DMS79 treated with DMSO at 0.1 percent for 48 hours (cell line): ENCODE measurements at regions not wholly inside any gene's neighbourhood (a gene's known extent, or its start where the extent isn't known, plus 50 kb on each side); places are given as distances from the start of the nearest gene placed in this dataset.
"Not testable (repeated sequence)": the region's sequence is repeated elsewhere in the genome, so short reads cannot be mapped to it uniquely, and the experiment has no call there.

ENCODE experiments used
- DNase-seq: peaks from one replicate; lab custom pipeline; 2025; lab: John Stamatoyannopoulos, UW

DNA sequence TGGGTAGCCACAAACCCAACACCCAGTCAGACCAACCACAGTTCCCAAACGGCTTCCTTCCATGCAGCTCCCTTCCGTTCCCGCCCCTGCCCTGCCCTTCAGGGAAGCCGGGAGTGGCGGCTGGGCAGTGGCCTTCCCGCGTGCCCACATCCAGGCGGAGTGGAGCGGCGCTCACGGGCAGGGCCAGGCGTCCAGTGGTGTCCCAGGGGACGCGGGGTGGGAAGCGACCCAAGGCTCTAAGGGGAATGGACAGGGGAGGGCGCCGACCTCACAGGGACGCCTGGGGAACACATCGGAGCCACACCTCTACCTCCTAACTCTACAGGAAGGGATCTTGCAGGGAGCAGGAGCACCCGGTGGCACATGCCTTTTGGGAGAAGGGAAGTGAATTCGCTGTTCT, 225.9 kb upstream of the MGAT5 start:
- DNase-seq: no peak

DNA sequence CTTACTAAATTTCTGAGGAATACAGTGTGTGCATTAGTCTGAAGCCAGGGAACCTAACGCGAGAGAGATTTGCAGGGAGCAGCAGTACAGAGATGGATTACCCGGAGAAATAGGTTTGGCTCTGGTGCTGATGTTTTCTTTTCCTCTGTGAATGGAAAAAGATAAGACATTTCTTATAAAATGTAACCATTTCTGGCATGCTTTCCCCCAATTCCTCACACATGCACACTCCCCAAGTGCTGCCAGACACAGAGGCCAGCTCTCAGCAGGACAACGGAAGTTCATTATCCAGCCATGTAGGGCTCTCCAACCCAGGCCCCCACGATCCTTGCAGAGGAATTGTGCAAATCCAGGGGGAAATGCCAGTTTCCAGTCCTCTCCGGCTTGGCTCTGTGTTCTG, 224.5 kb upstream of the MGAT5 start:
- DNase-seq: no peak

DNA sequence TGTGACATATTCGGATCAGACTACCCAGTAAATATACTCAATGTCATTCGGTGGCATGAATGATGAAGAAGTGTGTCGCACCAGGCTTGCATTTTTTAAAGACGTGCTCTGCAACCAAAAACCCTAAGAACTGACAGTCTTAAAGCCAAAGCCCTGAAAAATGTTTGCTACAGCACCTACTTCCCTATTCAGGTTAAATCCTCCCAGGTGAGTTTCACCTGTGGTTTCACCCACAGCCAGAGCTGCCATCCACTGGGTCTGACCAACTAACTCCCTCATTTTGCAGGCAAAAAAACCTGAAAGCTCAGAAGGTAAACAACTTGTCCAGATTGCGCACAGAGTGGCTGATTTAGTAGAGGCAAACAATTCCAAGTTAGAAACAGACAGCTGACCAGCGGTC, 222.3 kb upstream of the MGAT5 start:
- no peak for DNase-seq

DNA sequence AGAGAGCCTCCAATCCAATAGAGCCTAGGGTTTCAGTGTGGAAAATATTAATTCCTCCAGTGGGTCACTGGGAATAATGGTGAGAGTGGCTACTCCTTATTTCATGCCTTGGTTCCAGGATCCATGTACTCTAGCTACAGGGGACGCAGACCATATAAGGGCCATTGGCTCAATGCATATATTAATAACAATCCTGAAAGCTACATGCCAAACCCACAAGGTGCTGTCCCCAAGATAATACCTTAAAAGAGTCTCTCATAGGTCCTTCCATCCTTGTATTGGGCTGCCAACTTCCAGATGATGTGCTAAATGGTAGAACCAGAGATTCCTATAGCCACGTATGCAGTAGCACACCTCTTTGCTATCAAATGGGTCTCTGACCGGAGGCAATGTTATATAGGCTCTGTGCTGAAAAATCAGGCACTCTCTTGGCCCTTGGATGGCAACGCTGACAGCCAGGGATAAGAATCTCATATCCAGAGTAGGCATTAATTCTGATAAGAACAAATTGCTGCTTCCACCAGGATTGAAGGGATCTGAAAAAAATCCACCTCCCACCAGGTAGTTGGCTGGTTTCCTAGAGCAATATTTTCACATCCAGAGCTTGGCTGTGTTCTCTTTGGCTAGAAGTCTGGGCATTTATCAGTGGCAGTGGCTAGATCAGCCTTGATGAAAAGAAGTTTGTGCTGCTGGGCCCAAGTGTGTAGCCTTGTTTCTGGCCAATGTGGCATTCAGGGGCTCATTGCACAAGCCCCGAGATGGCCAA, 218.1 kb upstream of the MGAT5 start:
- DNase-seq: no peak

DNA sequence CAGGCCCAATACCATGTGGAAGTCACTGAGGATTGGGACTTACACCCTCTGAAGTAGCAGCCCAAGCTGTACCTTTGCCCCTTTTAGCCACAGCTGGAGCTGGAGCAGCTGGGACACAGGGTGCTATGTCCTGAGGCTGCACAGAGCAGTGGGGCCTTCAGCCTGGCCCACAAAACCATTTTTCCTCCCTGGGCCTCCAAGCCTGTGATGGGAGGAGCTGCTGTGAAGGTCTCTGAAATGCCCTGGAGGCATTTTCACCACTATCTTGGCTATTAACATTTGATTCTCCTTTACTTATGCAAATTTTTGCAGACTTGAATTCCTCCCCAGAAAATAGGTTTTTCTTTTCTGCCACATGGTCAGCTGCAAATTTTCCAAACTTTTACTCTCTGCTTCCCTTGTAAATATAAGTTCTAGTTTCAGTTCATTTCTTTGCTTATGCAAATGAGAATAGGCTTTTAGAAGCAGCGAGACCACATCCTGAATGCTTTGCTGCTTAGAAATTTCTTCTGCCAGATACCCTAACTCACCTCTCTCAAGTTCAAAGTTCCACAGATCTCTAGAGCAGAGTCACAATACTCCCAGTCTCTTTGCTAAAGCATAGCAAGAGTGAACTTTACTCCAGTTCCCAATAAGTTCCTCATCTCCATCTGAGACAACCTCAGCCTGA, 213.8 kb upstream of the MGAT5 start:
- DNase-seq: no peak

DNA sequence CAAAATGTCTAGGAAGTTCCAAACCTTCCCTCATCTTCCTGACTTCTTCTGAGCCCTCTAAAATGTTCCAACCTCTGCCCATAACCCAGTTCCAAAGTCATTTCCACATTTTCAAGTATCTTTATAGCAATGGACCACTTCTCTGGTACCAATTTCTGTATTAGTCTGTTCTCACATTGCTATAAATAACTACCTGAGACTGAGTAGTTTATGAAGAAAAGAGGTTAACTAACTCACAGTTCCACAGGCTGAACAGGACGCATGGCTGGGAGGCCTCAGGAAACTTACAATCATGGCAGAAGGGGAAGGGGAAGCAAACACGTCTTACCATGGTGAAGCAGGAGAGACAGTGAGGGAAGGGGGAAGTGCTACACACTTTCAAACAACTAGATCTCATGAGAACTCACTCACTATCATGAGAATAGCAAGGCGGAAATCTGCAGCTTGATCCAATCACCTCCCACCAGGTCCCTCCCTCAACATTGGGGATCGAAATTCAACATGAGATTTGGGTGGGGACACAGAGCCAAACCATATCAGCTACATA, 213.2 kb upstream of the MGAT5 start:
- not testable (repeated sequence) for DNase-seq

DNA sequence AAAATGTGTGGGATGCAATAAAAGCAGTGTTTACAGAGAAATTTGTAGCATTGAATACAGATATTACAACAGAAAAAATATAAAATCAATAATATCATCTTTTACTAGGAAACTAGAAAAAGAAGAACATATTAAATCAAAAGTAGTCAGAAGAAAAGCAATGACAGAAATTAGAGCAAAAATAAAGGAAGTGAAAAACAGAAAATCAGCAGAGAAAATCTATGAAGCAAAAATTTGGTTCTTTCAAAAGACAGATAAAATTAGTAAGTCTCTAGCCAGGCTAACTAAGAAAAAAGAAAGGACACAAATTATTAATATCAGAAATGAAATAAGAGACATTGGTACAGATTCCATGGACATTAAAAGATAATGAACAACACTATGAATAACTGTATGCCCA, 212.0 kb upstream of the MGAT5 start:
- no peak for DNase-seq

DNA sequence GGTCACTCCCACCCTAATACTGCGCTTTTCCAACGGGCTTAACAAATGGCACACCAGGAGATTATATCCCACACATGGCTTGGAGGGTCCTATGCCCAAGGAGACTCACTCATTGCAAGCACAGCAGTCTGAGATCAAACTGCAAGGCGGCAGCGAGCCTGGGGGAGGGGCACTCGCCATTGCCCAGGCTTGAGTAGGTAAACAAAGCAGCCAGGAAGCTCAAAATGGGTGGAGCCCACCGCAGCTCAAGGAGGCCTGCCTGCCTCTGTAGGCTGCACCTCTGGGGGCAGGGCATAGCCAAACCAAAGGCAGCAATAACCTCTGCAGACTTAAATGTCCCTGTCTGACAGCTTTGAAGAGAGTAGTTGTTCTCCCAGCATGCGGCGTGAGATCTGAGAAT, 210.8 kb upstream of the MGAT5 start:
- not testable (repeated sequence) for DNase-seq

DNA sequence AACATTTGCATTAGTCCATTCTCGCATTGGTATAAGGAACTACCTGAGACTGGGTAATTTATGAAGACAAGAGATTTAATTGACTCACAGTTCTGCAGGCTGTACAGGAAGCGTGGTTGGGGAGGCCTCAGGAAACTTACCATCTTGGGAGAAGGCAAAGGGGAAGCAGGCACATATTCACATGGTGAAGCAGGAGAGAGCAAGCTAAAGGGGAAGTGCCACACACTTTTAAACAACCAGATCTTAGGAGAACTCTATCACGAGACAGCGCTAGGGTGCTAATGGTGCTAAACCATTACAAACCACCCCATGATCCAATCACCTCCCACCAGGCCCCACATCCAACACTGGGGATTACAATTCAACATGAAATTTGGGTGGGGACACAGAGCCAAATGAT, 201.7 kb upstream of the MGAT5 start:
- no peak for DNase-seq

DNA sequence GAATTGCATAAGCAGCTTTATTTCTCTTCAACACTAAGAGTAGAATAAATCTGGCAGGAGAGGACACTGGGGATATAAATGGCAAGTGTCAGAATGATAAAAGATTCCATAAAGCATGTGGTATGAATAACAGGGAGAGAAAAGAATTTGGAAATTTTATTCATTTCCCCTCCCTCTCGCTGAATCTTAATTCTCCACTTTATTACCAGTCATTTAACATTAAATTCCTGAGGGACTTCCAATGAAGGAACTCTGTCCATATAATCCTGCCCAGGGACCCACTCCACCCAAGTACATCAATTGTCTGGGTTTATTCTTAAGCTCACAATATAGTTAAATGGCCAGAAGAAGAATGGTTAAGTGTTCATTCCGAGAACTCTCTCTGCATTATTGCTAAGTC, 197.7 kb upstream of the MGAT5 start:
- no peak for DNase-seq

DNA sequence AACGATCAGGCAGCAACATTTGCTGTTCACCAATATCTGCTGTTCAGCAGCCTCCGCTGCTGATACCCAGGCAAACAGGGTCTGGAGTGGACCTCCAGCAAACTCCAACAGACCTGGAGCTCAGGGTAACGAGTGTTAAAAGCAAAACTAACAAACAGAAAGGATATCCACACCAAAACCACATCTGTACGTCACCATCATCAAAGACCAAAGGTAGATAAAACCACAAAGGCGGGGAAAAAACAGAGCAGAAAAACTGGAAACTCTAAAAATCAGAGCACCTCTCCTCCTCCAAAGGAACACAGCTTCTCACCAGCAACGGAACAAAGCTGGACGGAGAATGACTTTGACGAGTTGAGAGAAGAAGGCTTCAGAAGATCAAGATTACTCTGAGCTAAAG, 192.8 kb upstream of the MGAT5 start:
- not testable (repeated sequence) for DNase-seq

DNA sequence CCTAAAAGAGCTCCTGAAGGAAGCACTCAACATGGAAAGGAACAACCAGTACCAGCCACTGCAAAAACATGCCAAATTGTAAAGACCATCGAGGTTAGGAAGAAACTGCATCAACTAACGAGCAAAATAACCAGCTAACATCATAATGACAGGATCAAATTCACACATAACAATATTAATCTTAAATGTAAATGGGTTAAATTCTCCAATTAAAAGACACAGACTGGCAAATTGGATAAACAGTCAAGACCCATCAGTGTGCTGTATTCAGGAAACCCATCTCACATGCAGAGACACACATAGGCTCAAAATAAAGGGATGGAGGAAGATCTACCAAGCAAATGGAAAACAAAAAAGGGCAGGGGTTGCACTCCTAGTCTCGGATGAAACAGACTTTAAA, 191.6 kb upstream of the MGAT5 start:
- not testable (repeated sequence) for DNase-seq

DNA sequence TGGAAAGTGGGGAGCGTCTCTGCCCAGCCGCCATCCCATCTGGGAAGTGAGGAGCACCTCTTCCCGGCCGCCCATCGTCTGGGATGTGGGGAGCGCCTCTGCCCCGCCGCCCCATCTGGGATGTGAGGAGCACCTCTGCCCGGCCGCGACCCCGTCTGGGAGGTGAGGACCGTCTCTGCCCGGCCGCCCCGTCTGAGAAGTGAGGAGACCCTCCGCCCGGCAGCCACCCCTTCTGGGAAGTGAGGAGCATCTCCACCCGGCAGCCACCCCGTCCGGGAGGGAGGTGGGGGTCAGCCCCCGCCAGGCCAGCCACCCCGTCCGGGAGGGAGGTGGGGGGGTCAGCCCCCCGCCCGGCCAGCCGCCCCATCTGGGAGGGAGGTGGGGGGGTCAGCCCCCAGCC, 190.0 kb upstream of the MGAT5 start:
- not testable (repeated sequence) for DNase-seq

DNA sequence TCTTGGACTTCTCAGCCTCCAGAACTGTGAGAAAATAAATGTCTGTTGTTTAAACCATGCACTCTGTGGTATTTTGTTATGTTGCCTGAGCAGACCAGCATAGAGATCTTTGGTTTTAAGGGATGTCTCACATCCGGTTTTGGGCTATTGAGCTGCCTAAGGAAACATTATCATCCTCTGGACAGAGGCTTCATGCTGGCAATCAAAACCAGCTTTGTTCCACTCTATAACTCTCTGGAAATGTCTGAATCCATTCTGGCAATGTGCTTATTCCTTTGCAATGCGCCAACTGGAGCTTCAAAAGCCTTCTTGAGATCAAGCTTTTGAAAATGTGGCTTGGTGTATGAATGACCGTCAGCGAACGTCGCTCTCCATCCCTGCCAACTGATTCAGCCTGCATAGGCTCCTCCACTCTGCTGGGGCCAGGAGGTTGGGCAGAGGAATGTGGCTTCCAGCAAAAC, 183.6 kb upstream of the MGAT5 start:
- DNase-seq: no peak

DNA sequence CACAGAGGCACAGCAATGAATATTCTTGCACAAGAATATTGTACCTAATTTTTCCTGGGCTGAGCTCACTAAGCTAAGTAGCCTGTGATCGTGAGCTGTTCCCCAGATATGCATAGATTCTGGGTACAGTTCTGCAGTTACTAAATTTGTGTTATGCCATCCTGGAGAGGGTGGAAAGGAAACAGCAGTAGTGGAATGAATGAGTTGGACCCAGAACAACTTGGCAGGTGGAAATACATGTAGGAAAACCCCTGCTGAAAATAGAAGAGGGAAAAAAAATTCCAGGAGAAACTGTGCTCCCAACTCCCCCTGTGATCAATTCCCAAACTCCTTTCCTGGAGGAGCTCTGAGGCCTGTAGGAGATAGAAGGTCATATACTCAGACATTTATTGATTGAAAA, 181.5 kb upstream of the MGAT5 start:
- no peak for DNase-seq

DNA sequence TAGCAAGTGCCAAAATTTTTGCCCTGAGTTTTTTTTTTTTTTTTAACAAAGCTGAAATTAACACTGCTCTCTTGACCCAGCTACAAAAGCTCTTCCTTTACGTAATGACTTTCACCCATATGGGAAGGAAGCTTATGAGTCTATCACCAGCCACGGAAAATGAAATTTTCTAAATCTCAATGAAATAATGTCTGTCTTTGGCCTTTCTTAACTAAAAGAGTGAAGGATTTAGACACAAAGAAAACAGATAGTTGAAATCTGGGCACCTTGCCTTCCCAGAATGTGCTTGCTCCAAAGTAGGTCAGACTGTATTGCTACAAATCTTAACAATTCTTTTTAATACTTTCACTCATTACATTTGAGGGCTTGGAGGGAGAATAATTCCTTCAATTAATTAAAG, 180.8 kb upstream of the MGAT5 start:
- no peak for DNase-seq

DNA sequence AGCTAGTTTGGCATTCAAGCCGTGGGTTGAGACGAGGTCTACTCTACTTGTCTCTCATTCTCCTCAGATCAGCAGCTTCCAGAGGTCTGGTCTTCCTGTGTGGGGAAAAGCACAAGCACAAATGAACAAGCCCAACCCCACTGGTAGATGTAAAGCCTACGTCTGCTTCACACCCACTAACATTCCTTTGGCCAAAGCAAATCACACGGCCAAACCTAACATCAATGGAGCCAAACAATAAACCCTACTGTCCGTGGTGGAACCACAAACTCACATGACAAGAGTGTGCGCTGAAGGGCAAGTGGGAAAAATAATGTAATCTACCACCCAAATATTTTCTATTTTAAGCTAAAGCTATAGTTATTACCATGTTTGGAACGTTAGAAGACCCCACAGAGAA, 179.3 kb upstream of the MGAT5 start:
- DNase-seq: no peak

DNA sequence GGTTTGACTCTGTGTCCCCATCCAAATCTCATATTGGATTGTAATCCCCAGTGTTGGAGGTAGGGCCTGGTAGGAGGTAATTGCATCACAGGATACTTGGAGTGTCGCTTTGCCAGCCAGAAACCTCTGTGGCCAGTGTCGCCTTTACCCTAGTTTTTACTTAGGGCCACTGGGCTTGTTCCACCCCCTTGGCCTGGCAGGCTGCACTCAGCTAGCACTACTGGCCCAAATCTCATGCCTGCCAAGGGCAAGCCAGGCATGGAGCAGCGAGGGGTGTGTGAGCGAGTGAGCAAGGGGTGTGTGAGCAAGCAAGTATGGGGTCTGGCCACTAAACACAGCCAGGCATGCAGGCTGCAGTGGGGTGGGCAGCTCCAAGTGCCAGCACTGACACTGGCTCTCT, 178.7 kb upstream of the MGAT5 start:
- DNase-seq: no peak

DNA sequence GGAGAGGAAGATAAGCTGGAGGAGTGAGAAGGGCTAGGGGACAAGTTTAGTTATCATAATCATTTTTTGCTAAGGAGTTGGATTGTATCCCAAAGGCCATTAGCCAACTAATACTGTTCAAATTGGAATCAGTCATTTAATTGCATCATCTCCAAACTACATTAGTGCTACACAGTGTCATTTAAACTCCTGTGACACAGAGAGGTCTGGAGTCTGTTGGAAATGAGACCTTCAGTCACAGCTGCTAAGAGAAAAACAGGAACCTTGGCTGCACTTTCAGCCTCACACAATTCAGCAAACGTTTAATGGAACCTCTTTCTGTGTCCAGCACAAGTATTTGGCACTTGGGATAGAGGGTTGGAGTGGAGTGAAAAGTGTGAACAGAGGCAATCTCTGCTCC, 175.5 kb upstream of the MGAT5 start:
- DNase-seq: no peak

DNA sequence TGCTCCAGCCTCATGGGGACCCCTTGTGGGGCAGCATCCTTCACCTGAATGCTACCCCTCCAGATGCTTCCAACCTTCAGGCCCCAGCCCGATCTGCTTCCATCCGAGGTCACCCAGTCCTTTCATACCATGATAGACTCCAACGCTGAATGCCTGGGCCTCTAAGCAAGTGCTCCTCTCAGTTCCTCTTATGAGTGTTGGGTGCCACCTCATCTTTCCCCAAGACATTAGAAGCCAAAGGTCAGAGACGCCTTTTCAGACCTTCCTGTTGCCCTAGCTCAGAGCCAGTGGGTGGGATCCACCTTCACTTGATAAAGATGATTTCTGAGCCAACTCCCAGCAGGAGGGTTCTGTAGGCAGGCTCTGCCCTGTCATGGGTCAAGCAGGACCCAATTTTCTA, 174.5 kb upstream of the MGAT5 start:
- DNase-seq: no peak

DNA sequence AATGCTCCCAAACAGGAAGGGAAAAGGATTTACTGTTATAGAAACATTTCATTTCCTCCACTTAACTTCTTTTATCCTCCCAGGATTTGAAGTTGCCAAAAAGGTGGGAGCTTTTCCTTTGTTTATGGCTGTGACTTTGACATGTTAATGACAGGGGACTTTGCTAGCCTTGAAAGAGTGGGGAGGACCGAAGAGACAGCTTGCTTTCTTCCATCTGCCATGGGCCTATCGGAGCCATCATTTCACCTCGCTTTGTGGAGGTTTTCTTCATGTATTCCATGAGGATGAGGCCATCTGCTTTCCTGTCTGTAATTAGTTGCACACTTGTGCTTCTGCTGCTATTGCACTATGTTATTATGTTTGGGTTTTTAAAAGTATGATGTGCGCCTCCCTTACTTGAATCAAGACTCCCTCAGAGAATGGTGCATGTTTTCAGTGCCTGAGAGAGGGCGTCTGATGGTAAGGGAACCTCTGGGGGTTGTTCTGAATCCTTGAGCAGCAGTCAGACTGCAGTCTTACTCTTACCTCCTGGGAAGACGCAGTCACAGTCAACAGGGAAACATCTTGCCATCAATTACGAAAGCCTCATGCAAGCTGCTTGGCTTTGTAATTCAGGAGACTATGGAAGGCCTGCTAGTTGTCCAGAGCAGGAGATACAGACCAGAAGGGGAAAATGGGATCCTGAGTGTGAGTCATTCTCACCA, 173.3 kb upstream of the MGAT5 start:
- DNase-seq: no peak

DNA sequence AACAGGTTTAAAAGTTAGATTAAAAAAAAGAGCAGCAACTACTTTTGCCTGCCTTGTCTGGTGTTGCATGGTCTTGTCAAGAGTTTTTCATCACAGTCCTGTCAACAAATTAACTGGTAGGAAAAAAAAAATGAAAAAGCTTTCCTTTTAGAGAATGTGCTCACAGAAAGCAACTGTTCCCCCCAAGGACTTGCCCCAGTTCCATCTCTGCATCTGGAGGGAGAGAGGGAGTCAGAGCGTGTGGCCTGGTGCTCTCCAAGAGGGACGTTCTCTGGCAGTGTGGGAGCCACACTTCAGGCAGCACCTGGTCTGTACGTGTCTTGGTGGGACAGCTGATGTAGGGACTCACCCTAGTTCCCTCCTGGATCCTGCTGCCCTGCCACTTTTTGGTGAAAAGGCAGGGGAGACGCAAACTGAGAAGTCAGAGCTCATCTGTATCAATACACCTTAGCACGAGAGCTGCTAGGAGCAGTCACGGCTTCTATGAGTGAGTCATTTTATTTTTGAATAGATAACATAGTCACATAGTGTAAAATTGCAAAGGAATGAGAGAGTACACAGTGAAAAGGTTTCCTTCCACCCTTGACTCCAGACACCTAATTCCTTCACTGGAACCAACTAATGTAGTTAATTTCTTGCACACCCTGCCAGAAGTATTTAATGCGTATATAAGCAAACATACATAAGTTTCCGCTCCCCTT, 172.5 kb upstream of the MGAT5 start:
- no peak for DNase-seq
